ENCODE measurements at regions not wholly inside any gene's neighbourhood (a gene's known extent, or its start where the extent isn't known, plus 50 kb on each side); places are given as distances from the start of the nearest gene placed in this dataset.

DNA sequence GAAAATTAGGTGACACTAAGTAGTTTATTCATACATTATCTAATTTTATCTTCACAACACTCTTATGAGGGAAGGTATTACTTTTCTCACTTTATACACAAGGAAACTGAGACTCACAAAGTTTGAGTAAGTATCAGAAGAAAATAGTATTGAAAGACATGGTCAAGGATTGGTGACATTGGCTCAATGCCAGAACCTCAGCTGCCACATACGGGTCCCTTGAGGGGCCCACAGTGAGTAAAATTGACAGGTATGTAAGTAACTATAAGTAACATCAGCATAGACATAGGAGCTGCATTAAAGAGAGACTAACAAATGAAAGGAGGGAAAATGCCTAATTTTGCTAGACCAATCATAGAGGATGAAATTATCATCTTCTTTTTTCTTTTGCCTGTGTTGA is 134.1 kb downstream of the COX18 start:
- Mint-ChIP-seq H3K27ac (no peak overlapping the region), H3K4me3 (no peak overlapping the region), H3K27me3 (ENCODE audit: low read depth in 3 of 3) (peaks cover 0 to 2% (median 0%) of the 10 kb centered on the region in 3 donors), H3K36me3 (no peaks in the 10 kb centered on the region), H3K9me3 (peaks cover 5 to 19% (median 9%) of the 10 kb centered on the region in 7 donors), H3K4me1 (no peaks in the 10 kb centered on the region)
- Histone ChIP-seq H3K4me2 (replicated peaks; ENCODE audit: extremely low read depth, low read length, poor library complexity, severe bottlenecking) (no peak overlapping the region), H3K27ac (ENCODE audit: low read depth in 1 of 2, low read length in 2 of 2) (no peak overlapping the region), H3K79me2 (ENCODE audit: insufficient read depth, low read length) (no peaks in the 10 kb centered on the region), H3K4me3 (replicated peaks in 1 of 3; ENCODE audit: low read depth in 2 of 3, low read length in 3 of 3) (no peak overlapping the region), H3K27me3 (ENCODE audit: control insufficient read depth in 2 of 2, insufficient read depth in 2 of 2, low read length in 2 of 2) (no peaks in the 10 kb centered on the region), H4K20me1 (ENCODE audit: insufficient read depth, low read length) (no peaks in the 10 kb centered on the region), H2AFZ (ENCODE audit: insufficient read depth, low read depth, low read length, poor library complexity, severe bottlenecking) (no peak overlapping the region), H3K36me3 (replicated peaks in 1 of 2; ENCODE audit: control insufficient read depth in 1 of 2, insufficient read depth in 2 of 2, low read length in 2 of 2) (no peaks in the 10 kb centered on the region), H3K9ac (ENCODE audit: insufficient read depth, low read length, poor library complexity, severe bottlenecking) (no peak overlapping the region), H3K4me1 (ENCODE audit: control insufficient read depth in 1 of 2, insufficient read depth in 2 of 2, low read length in 2 of 2) (no peaks in the 10 kb centered on the region), H3K9me3 (replicated peaks in 1 of 2; ENCODE audit: control insufficient read depth in 1 of 2, insufficient read depth in 1 of 2, low read length in 2 of 2) (peaks cover 5 to 7% of the 10 kb centered on the region in 2 donors)
- TF ChIP-seq CTCF (IDR thresholded peaks at IDR 0.05) = no peak
- intact Hi-C loops (cut with micrococcal nuclease) = no loop called here
- no peak for DNase-seq
- no CpG with 5 or more reads among the region's 1 CpG for WGBS (ENCODE audit: insufficient coverage)

GRCh38 chr4:72933029-72933428 is 136.5 kb downstream of the COX18 start:
- no peak overlapping the region for H3K27ac ChIP-seq (ENCODE audit: low read depth in 1 of 2, low read length in 2 of 2)

More at GRCh38 chr4:72933029-72933428, 136.5 kb downstream of the COX18 start:
- no peaks in the 10 kb centered on the region for H4K20me1 ChIP-seq (ENCODE audit: insufficient read depth, low read length)
- no peak overlapping the region for H3K4me2 ChIP-seq (replicated peaks; ENCODE audit: extremely low read depth, low read length, poor library complexity, severe bottlenecking)
- no peak for DNase-seq
- TF ChIP-seq CTCF (IDR thresholded peaks at IDR 0.05) = no peak
- WGBS (ENCODE audit: insufficient coverage) = no CpG with 5 or more reads among the region's 1 CpG
- H2AFZ ChIP-seq (ENCODE audit: insufficient read depth, low read depth, low read length, poor library complexity, severe bottlenecking) = no peak overlapping the region
- Mint-ChIP-seq H3K27me3 (ENCODE audit: low read depth in 3 of 3) (peaks cover 0 to 3% (median 0%) of the 10 kb centered on the region in 3 donors), H3K4me1 (no peaks in the 10 kb centered on the region), H3K9me3 (peaks cover 6 to 23% (median 12%) of the 10 kb centered on the region in 7 donors), H3K36me3 (no peaks in the 10 kb centered on the region), H3K4me3 (no peak overlapping the region), H3K27ac (no peak overlapping the region)
- H3K4me1 ChIP-seq (ENCODE audit: control insufficient read depth in 1 of 2, insufficient read depth in 2 of 2, low read length in 2 of 2) = no peaks in the 10 kb centered on the region
- peaks cover 5 to 7% of the 10 kb centered on the region in 2 donors for H3K9me3 ChIP-seq (replicated peaks in 1 of 2; ENCODE audit: control insufficient read depth in 1 of 2, insufficient read depth in 1 of 2, low read length in 2 of 2)
- H3K4me3 ChIP-seq (replicated peaks in 1 of 3; ENCODE audit: low read depth in 2 of 3, low read length in 3 of 3) = no peak overlapping the region
- intact Hi-C loops (cut with micrococcal nuclease) = no loop called here
- no peak overlapping the region for H3K9ac ChIP-seq (ENCODE audit: insufficient read depth, low read length, poor library complexity, severe bottlenecking)
- H3K36me3 ChIP-seq (replicated peaks in 1 of 2; ENCODE audit: control insufficient read depth in 1 of 2, insufficient read depth in 2 of 2, low read length in 2 of 2) = no peaks in the 10 kb centered on the region
- no peaks in the 10 kb centered on the region for H3K79me2 ChIP-seq (ENCODE audit: insufficient read depth, low read length)
- no peaks in the 10 kb centered on the region for H3K27me3 ChIP-seq (ENCODE audit: control insufficient read depth in 2 of 2, insufficient read depth in 2 of 2, low read length in 2 of 2)
